ENCODE measurements at regions not wholly inside any gene's neighbourhood (a gene's known extent, or its start where the extent isn't known, plus 50 kb on each side); places are given as distances from the start of the nearest gene placed in this dataset.

GRCh38 chr11:116192509-116193210 lies 580.1 kb downstream of the BUD13 start:
- Histone ChIP-seq H2BK12ac (ENCODE audit: low read length) (peak overlapping the region; percentile 3), H2AFZ (ENCODE audit: insufficient read depth, low read length, poor library complexity) (no peak overlapping the region), H3K4me1 (ENCODE audit: control insufficient read depth in 1 of 2, insufficient read depth in 2 of 2, low read length in 2 of 2) (peaks cover 9 to 11% of the 10 kb centered on the region in 2 experiments), H3K14ac (ENCODE audit: low read length) (peak overlapping the region; percentile 45), H3K27me3 (ENCODE audit: insufficient read depth, low read length) (no peaks in the 10 kb centered on the region), H3K27ac (ENCODE audit: low read depth, low read length) (no peak overlapping the region), H2AK5ac (ENCODE audit: low read length) (peak overlapping the region; percentile 10), H3K9me3 (ENCODE audit: insufficient read depth, low read depth, low read length) (peaks cover under 1% of the 10 kb centered on the region), H3K36me3 (ENCODE audit: control insufficient read depth in 1 of 2, insufficient read depth in 2 of 2, low read length in 2 of 2) (no peaks in the 10 kb centered on the region), H3K79me2 (ENCODE audit: control insufficient read depth, insufficient read depth, low read length, poor library complexity) (no peaks in the 10 kb centered on the region), H4K12ac (ENCODE audit: low read depth, low read length) (no peak overlapping the region), H2BK5ac (ENCODE audit: low read depth, low read length, poor library complexity) (peak overlapping the region; percentile 43), H2BK120ac (ENCODE audit: insufficient read depth, low read length, poor library complexity) (no peak overlapping the region), H4K8ac (ENCODE audit: low read depth, low read length) (peak overlapping the region; percentile 51), H4K91ac (ENCODE audit: low read depth, low read length) (peak overlapping the region; percentile 67), H3K4ac (ENCODE audit: low read depth, low read length) (peak overlapping the region; percentile 2), H3K23ac (ENCODE audit: low read length) (no peak overlapping the region), H3K18ac (ENCODE audit: low read length) (peak overlapping the region; percentile 78), H3K9ac (ENCODE audit: low read length) (no peak overlapping the region), H3K79me1 (ENCODE audit: low read length) (peaks cover 5% of the 10 kb centered on the region), H3K4me2 (ENCODE audit: low read length) (peak overlapping the region; percentile 80), H3K4me3 (ENCODE audit: low read depth, low read length) (peak overlapping the region; percentile 29)
- WGBS (ENCODE audit: extremely low coverage, insufficient coverage, insufficient read length): no CpG with 5 or more reads among the region's 12 CpGs
- no peak for DNase-seq

GRCh38 chr11:116190861-116191260 lies 581.9 kb downstream of the BUD13 start:
- H4K8ac ChIP-seq (ENCODE audit: low read depth, low read length): no peak overlapping the region
- peaks cover 9 to 11% of the 10 kb centered on the region in 2 experiments for H3K4me1 ChIP-seq (ENCODE audit: control insufficient read depth in 1 of 2, insufficient read depth in 2 of 2, low read length in 2 of 2)
- H2AFZ ChIP-seq (ENCODE audit: insufficient read depth, low read length, poor library complexity): no peak overlapping the region
- no peak overlapping the region for H2BK12ac ChIP-seq (ENCODE audit: low read length)
- no peaks in the 10 kb centered on the region for H3K79me2 ChIP-seq (ENCODE audit: control insufficient read depth, insufficient read depth, low read length, poor library complexity)
- no peak overlapping the region for H3K9ac ChIP-seq (ENCODE audit: low read length)
- no peak overlapping the region for H3K18ac ChIP-seq (ENCODE audit: low read length)
- no peak overlapping the region for H3K4ac ChIP-seq (ENCODE audit: low read depth, low read length)
- no peak overlapping the region for H3K4me2 ChIP-seq (ENCODE audit: low read length)
- no peak overlapping the region for H2BK120ac ChIP-seq (ENCODE audit: insufficient read depth, low read length, poor library complexity)
- H3K27ac ChIP-seq (ENCODE audit: low read depth, low read length): no peak overlapping the region
- H3K23ac ChIP-seq (ENCODE audit: low read length): no peak overlapping the region
- peaks cover 5% of the 10 kb centered on the region for H3K79me1 ChIP-seq (ENCODE audit: low read length)
- H3K4me3 ChIP-seq (ENCODE audit: low read depth, low read length): no peak overlapping the region
- H3K36me3 ChIP-seq (ENCODE audit: control insufficient read depth in 1 of 2, insufficient read depth in 2 of 2, low read length in 2 of 2): no peaks in the 10 kb centered on the region
- no peak overlapping the region for H2AK5ac ChIP-seq (ENCODE audit: low read length)
- no peak overlapping the region for H4K91ac ChIP-seq (ENCODE audit: low read depth, low read length)
- H3K27me3 ChIP-seq (ENCODE audit: insufficient read depth, low read length): no peaks in the 10 kb centered on the region
- WGBS (ENCODE audit: extremely low coverage, insufficient coverage, insufficient read length): no CpG with 5 or more reads among the region's 3 CpGs
- no peak overlapping the region for H4K12ac ChIP-seq (ENCODE audit: low read depth, low read length)
- H2BK5ac ChIP-seq (ENCODE audit: low read depth, low read length, poor library complexity): no peak overlapping the region
- no peak for DNase-seq
- H3K14ac ChIP-seq (ENCODE audit: low read length): no peak overlapping the region
- H3K9me3 ChIP-seq (ENCODE audit: insufficient read depth, low read depth, low read length): peaks cover 1% of the 10 kb centered on the region

- Histone ChIP-seq H2AK5ac (ENCODE audit: low read length) (no peak overlapping the region), H3K36me3 (ENCODE audit: control insufficient read depth in 1 of 2, insufficient read depth in 2 of 2, low read length in 2 of 2) (no peaks in the 10 kb centered on the region), H3K79me1 (ENCODE audit: low read length) (peaks cover 5% of the 10 kb centered on the region), H3K18ac (ENCODE audit: low read length) (no peak overlapping the region), H3K9ac (ENCODE audit: low read length) (no peak overlapping the region), H3K4ac (ENCODE audit: low read depth, low read length) (no peak overlapping the region), H3K79me2 (ENCODE audit: control insufficient read depth, insufficient read depth, low read length, poor library complexity) (no peaks in the 10 kb centered on the region), H3K9me3 (ENCODE audit: insufficient read depth, low read depth, low read length) (peaks cover 1% of the 10 kb centered on the region), H3K4me1 (ENCODE audit: control insufficient read depth in 1 of 2, insufficient read depth in 2 of 2, low read length in 2 of 2) (peaks cover 9 to 10% of the 10 kb centered on the region in 2 experiments), H3K4me3 (ENCODE audit: low read depth, low read length) (no peak overlapping the region), H3K27ac (ENCODE audit: low read depth, low read length) (no peak overlapping the region), H2BK120ac (ENCODE audit: insufficient read depth, low read length, poor library complexity) (no peak overlapping the region), H4K91ac (ENCODE audit: low read depth, low read length) (no peak overlapping the region), H2AFZ (ENCODE audit: insufficient read depth, low read length, poor library complexity) (no peak overlapping the region), H3K4me2 (ENCODE audit: low read length) (no peak overlapping the region), H3K23ac (ENCODE audit: low read length) (no peak overlapping the region), H4K8ac (ENCODE audit: low read depth, low read length) (no peak overlapping the region), H2BK5ac (ENCODE audit: low read depth, low read length, poor library complexity) (no peak overlapping the region), H2BK12ac (ENCODE audit: low read length) (no peak overlapping the region), H3K27me3 (ENCODE audit: insufficient read depth, low read length) (no peaks in the 10 kb centered on the region), H4K12ac (ENCODE audit: low read depth, low read length) (no peak overlapping the region), H3K14ac (ENCODE audit: low read length) (no peak overlapping the region)
- no peak for DNase-seq
- WGBS (ENCODE audit: extremely low coverage, insufficient coverage, insufficient read length): no CpG with 5 or more reads among the region's 10 CpGs
Observed at GRCh38 chr11:116189408-116190170, 583.2 kb downstream of the BUD13 start.

- Histone ChIP-seq H3K27ac (ENCODE audit: low read depth, low read length) (no peak overlapping the region), H2BK12ac (ENCODE audit: low read length) (no peak overlapping the region), H3K4me3 (ENCODE audit: low read depth, low read length) (no peak overlapping the region), H3K79me1 (ENCODE audit: low read length) (peaks cover 3% of the 10 kb centered on the region), H3K23ac (ENCODE audit: low read length) (peak overlapping the region; percentile 30), H2BK120ac (ENCODE audit: insufficient read depth, low read length, poor library complexity) (no peak overlapping the region), H2AK5ac (ENCODE audit: low read length) (no peak overlapping the region), H3K9me3 (ENCODE audit: insufficient read depth, low read depth, low read length) (peaks cover 1% of the 10 kb centered on the region), H4K12ac (ENCODE audit: low read depth, low read length) (no peak overlapping the region), H3K79me2 (ENCODE audit: control insufficient read depth, insufficient read depth, low read length, poor library complexity) (no peaks in the 10 kb centered on the region), H3K18ac (ENCODE audit: low read length) (no peak overlapping the region), H3K36me3 (ENCODE audit: control insufficient read depth in 1 of 2, insufficient read depth in 2 of 2, low read length in 2 of 2) (no peaks in the 10 kb centered on the region), H3K4me1 (ENCODE audit: control insufficient read depth in 1 of 2, insufficient read depth in 2 of 2, low read length in 2 of 2) (peaks cover 5% of the 10 kb centered on the region in 2 experiments), H2BK5ac (ENCODE audit: low read depth, low read length, poor library complexity) (no peak overlapping the region), H3K14ac (ENCODE audit: low read length) (no peak overlapping the region), H4K8ac (ENCODE audit: low read depth, low read length) (no peak overlapping the region), H3K4me2 (ENCODE audit: low read length) (no peak overlapping the region), H3K4ac (ENCODE audit: low read depth, low read length) (no peak overlapping the region), H3K9ac (ENCODE audit: low read length) (no peak overlapping the region), H3K27me3 (ENCODE audit: insufficient read depth, low read length) (no peaks in the 10 kb centered on the region), H2AFZ (ENCODE audit: insufficient read depth, low read length, poor library complexity) (no peak overlapping the region), H4K91ac (ENCODE audit: low read depth, low read length) (no peak overlapping the region)
- no CpG with 5 or more reads among the region's 5 CpGs for WGBS (ENCODE audit: extremely low coverage, insufficient coverage, insufficient read length)
- no peak for DNase-seq
Observed at GRCh38 chr11:116188350-116188749, 584.4 kb downstream of the BUD13 start.

Measured in trophoblast cell (in vitro differentiated cells and primary cell).